PC-3 (cell line): ENCODE measurements at regions not wholly inside any gene's neighbourhood (a gene's known extent, or its start where the extent isn't known, plus 50 kb on each side); places are given as distances from the start of the nearest gene placed in this dataset.

Experiments used
- EZH2 ChIP-seq: fragments of 300-600 bp; sonication (generic); IDR thresholded peaks from one replicate; pipeline ENCODE4 v1.6.1; 2017; ENCODE audit warnings: antibody characterized with exemption, mild to moderate bottlenecking, low read length; ENCODE audit not compliant: unreplicated experiment
- TF ChIP-seq, protein P1 (sequence below): fragments of 300-600 bp; sonication (generic); conservative IDR thresholded peaks from 2 replicates; pipeline ENCODE4 v1.5.1; 2017; ENCODE audit warnings: antibody characterized with exemption, low read depth, mild to moderate bottlenecking, low read length

DNA sequence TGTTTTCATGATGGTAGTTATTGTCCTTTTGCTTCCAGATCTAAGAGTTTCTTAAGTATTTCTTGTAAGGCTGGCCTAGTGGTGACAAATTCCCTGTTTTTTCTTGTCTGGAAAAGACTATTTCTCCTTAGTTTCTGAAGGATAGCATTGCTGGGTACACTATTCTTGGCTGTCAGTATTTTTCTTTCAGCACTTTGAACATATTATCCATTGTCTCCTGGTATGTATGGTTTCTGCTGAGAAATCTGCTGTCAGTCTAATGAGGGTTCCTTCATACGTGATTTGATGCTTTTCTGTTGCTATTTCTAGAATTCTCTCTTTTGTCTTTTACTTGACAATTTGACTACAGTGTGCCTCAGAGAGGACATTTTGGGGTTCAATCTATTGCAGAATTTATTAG lies 134.3 kb downstream of the CGGBP1 start:
- TF ChIP-seq, protein P1, sequence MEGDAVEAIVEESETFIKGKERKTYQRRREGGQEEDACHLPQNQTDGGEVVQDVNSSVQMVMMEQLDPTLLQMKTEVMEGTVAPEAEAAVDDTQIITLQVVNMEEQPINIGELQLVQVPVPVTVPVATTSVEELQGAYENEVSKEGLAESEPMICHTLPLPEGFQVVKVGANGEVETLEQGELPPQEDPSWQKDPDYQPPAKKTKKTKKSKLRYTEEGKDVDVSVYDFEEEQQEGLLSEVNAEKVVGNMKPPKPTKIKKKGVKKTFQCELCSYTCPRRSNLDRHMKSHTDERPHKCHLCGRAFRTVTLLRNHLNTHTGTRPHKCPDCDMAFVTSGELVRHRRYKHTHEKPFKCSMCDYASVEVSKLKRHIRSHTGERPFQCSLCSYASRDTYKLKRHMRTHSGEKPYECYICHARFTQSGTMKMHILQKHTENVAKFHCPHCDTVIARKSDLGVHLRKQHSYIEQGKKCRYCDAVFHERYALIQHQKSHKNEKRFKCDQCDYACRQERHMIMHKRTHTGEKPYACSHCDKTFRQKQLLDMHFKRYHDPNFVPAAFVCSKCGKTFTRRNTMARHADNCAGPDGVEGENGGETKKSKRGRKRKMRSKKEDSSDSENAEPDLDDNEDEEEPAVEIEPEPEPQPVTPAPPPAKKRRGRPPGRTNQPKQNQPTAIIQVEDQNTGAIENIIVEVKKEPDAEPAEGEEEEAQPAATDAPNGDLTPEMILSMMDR = no peak
- no peak for TF ChIP-seq EZH2
